Effector memory CD8-positive, alpha-beta T cell (primary cell): ENCODE measurements at regions not wholly inside any gene's neighbourhood (a gene's known extent, or its start where the extent isn't known, plus 50 kb on each side); places are given as distances from the start of the nearest gene placed in this dataset.

Experiments
- ATAC-seq: fragments of 150-1000 bp; cut with Tn5 transposase; replicated peaks from 2 replicates; pipeline ENCODE4 v1.10.0; 2021; ENCODE audit warnings: mild to moderate bottlenecking, moderate library complexity
- DNase-seq, 3 experiments: peaks; one replicate each; pipeline ENCODE4 v3.0.0; 2021
- H3K27ac Mint-ChIP-seq, 2 donors: one replicate each; pipeline ENCODE4 v1.8.0; 2022; ENCODE audit warnings: mild to moderate bottlenecking in 2 of 2, mixed read lengths in 2 of 2, moderate library complexity in 2 of 2
- H3K27me3 Mint-ChIP-seq, 2 donors: one replicate each; pipeline ENCODE4 v1.8.0; 2022; ENCODE audit warnings: mixed read lengths in 2 of 2
- H3K36me3 Mint-ChIP-seq: one replicate; pipeline ENCODE4 v1.8.0; 2022; ENCODE audit warnings: mild to moderate bottlenecking, moderate library complexity, mixed read lengths; ENCODE audit not compliant: insufficient read depth
- H3K4me1 Mint-ChIP-seq, 2 donors: one replicate each; pipeline ENCODE4 v1.8.0; 2022; ENCODE audit warnings: low read depth in 2 of 2, mixed read lengths in 2 of 2
- H3K4me3 Mint-ChIP-seq, 2 donors: one replicate each; pipeline ENCODE4 v1.8.0; 2022; ENCODE audit warnings: mild to moderate bottlenecking in 2 of 2, mixed read lengths in 2 of 2, moderate library complexity in 2 of 2
- H3K9me3 Mint-ChIP-seq, 2 donors: one replicate each; pipeline ENCODE4 v1.8.0; 2022; ENCODE audit warnings: mixed read lengths in 2 of 2

DNA sequence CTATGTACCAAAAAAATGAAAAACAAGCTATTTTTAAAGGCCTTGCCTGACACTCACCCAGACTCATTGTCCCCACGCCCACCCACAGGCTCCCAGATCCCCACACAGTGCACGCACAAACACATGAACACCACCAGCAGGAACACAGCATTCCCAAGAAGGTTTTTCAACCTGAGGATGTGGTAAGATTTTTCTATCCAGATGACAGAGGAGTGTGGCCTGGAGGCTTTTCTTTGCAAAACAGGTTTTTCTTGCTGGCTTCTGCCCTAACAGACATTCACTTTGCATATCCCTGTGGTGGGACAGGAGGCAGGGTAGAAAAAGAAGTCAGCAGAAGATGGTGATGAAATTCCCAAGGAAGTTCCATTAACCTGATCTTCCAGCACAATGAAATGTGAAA is 97.8 kb downstream of the KLF12 start:
- no peak for DNase-seq
- Mint-ChIP-seq H3K4me3 (no peak overlapping the region), H3K27me3 (no peaks in the 10 kb centered on the region), H3K9me3 (no peaks in the 10 kb centered on the region), H3K4me1 (peaks cover 39 to 58% of the 10 kb centered on the region in 2 donors), H3K27ac (peak overlapping the region; percentile 28 to 76), H3K36me3 (peaks cover 7% of the 10 kb centered on the region)
- ATAC-seq, result no peak

- peak overlapping the region; percentile 28 to 76 for H3K27ac Mint-ChIP-seq
- no peaks in the 10 kb centered on the region for H3K27me3 Mint-ChIP-seq
- H3K4me3 Mint-ChIP-seq, result no peak overlapping the region
- H3K4me1 Mint-ChIP-seq, result peaks cover 40 to 58% of the 10 kb centered on the region in 2 donors
- H3K9me3 Mint-ChIP-seq, result no peaks in the 10 kb centered on the region
- H3K36me3 Mint-ChIP-seq, result peaks cover 7% of the 10 kb centered on the region
- no peak for DNase-seq
- no peak for ATAC-seq
Observed at GRCh38 chr13:74035896-74036295, 98.3 kb downstream of the KLF12 start.

GRCh38 chr13:74032325-74032724 is 101.9 kb downstream of the KLF12 start:
- peaks cover 7% of the 10 kb centered on the region for H3K36me3 Mint-ChIP-seq
- H3K4me3 Mint-ChIP-seq, result no peak overlapping the region
- no peak for ATAC-seq
- H3K9me3 Mint-ChIP-seq, result no peaks in the 10 kb centered on the region
- no peaks in the 10 kb centered on the region for H3K27me3 Mint-ChIP-seq
- peak overlapping the region in 1 of 2 donors; percentile 57 for H3K27ac Mint-ChIP-seq
- peaks cover 44 to 64% of the 10 kb centered on the region in 2 donors for H3K4me1 Mint-ChIP-seq
- no peak for DNase-seq

DNA sequence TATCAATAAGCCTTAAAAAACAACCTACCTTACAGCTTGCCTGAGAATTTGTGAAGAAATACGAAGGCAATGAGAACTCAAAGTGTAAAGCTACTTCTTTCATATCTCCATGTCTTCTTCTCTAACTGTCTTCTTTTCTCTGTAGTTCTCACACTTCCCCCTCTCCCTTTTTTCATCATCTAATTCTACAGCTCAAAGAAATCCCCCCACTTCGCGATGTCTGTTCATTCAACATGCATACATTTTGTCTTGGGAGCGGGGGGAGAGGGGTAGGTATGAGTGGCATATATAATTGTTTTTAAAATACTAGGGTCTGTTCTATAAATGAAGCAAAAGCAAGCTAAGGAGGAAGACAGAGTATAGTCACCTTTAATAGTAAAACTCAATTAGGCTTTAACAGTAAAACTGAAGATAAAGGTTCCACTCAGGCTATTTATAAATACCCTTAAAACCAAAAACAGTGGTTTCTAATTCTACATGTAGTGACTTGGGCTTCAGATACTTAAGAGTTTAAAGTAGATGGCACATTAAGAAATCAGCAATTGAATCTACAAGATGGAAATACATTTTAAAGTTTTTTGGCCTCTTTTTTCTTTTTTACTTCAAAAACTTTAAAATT is 106.9 kb downstream of the KLF12 start:
- peak; percentile 21 for ATAC-seq
- Mint-ChIP-seq H3K4me1 (peaks cover 60 to 79% of the 10 kb centered on the region in 2 donors), H3K9me3 (no peaks in the 10 kb centered on the region), H3K27me3 (no peaks in the 10 kb centered on the region), H3K36me3 (peaks cover 10% of the 10 kb centered on the region), H3K4me3 (peak overlapping the region; percentile 83 to 85), H3K27ac (peak overlapping the region; percentile 85 to 96)
- no peak for DNase-seq

DNA sequence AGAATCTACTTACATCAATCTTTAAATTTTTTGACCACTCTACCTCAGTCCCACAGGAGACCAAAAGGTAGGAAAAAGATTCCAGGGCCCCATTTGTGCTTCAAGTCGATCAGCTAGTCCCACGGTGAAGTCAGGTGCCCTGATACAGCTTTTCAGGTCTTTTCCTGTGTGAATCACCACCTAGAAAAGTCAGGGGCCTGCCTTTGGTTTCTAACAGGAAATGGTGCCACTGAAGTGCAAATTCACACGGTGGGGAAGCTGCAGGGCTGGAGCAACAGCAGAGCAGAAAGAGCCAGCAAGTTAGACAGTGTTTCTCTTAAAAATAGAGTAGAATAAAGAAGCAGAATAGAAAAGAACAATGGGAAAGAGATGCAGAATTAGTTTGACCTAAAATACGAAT is 107.5 kb downstream of the KLF12 start:
- Mint-ChIP-seq H3K27ac (peak overlapping the region; percentile 85 to 96), H3K9me3 (no peaks in the 10 kb centered on the region), H3K4me3 (peak overlapping the region; percentile 83 to 85), H3K4me1 (peaks cover 62 to 81% of the 10 kb centered on the region in 2 donors), H3K36me3 (peaks cover 10% of the 10 kb centered on the region), H3K27me3 (no peaks in the 10 kb centered on the region)
- DNase-seq (peak; percentile 63 to 72 (median 64)), ATAC-seq (peak; percentile 99)

DNA sequence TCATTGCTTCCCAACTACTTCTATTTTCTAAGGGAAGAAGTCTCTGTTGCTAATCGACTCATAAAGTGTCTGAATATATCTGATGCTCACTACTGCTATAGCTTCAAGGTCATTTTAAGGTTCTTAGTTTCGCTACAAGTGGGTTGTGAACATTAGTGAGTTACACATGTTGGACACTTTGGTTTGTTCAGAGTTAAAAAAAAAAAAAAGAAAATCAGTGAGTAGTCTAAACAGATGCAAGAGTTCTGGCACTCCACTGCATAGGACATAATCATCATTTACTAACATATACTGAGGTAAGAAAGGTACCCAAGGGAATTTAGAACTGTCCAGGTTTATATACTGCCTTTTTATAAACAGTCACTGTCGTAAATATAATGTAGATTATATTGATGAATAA is 108.8 kb downstream of the KLF12 start:
- H3K4me1 Mint-ChIP-seq, result peaks cover 61 to 86% of the 10 kb centered on the region in 2 donors
- H3K4me3 Mint-ChIP-seq, result peak overlapping the region; percentile 71 to 77
- H3K27ac Mint-ChIP-seq, result peak overlapping the region; percentile 74 to 78
- peaks cover 17% of the 10 kb centered on the region for H3K36me3 Mint-ChIP-seq
- H3K27me3 Mint-ChIP-seq, result no peaks in the 10 kb centered on the region
- ATAC-seq (no peak), DNase-seq (no peak)
- no peaks in the 10 kb centered on the region for H3K9me3 Mint-ChIP-seq

GRCh38 chr13:74024856-74025255 is 109.3 kb downstream of the KLF12 start:
- Mint-ChIP-seq H3K9me3 (no peaks in the 10 kb centered on the region), H3K27me3 (no peaks in the 10 kb centered on the region), H3K27ac (peak overlapping the region; percentile 74 to 78), H3K4me3 (peak overlapping the region; percentile 71 to 77), H3K36me3 (peaks cover 21% of the 10 kb centered on the region), H3K4me1 (peaks cover 59 to 85% of the 10 kb centered on the region in 2 donors)
- DNase-seq (no peak), ATAC-seq (no peak)

- H3K4me1 Mint-ChIP-seq, result peaks cover 53 to 84% of the 10 kb centered on the region in 2 donors
- no peaks in the 10 kb centered on the region for H3K27me3 Mint-ChIP-seq
- DNase-seq, result no peak
- H3K4me3 Mint-ChIP-seq, result no peak overlapping the region
- no peak for ATAC-seq
- peaks cover 21% of the 10 kb centered on the region for H3K36me3 Mint-ChIP-seq
- H3K9me3 Mint-ChIP-seq, result no peaks in the 10 kb centered on the region
- peak overlapping the region in 1 of 2 donors; percentile 74 for H3K27ac Mint-ChIP-seq
Observed at GRCh38 chr13:74024314-74024713, 109.9 kb downstream of the KLF12 start.

DNA sequence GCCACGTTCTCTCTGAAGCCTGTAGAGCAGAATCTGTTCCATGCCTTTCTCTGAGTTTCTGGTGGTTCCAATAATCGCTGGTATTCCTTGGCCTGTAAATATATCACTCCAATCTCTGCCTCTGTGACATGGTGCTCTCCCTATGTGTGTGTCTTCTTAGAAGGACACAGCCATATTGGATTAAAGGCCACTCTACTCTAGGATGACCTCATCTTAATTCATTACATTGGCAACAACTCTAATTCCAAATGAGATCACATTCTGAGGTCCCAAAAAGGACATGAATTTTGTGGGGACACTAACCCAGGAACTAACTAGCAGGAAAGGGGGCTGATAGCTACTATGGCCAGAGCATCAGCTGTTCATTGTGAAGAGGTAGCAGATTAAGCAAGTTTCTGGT is 110.7 kb downstream of the KLF12 start:
- Mint-ChIP-seq H3K36me3 (peaks cover 21% of the 10 kb centered on the region), H3K4me1 (peaks cover 53 to 80% of the 10 kb centered on the region in 2 donors), H3K27ac (peak overlapping the region; percentile 65 to 74), H3K27me3 (no peaks in the 10 kb centered on the region), H3K9me3 (no peaks in the 10 kb centered on the region), H3K4me3 (no peak overlapping the region)
- ATAC-seq (no peak), DNase-seq (no peak)

DNA sequence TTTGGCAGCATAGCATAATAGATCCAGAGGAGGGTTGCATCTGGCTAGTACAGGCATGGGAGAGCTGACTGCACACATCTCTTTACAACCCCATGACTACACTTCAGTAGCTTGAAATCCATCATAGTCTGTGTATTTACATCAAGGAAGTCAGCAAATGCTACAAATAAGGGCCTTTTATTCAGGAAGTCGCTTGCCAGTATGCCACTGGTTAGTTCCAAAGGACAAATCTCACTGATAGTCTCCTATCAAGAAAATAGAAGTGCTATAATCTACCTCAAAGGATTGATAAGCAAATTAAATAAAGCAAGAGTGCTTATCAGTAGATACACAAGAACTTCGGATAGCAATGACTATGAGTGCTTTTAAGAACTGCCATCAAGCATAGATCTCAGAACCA is 112.7 kb downstream of the KLF12 start:
- no peaks in the 10 kb centered on the region for H3K9me3 Mint-ChIP-seq
- peaks cover 47 to 73% of the 10 kb centered on the region in 2 donors for H3K4me1 Mint-ChIP-seq
- no peak for DNase-seq
- H3K36me3 Mint-ChIP-seq, result peaks cover 17% of the 10 kb centered on the region
- peak overlapping the region; percentile 30 to 64 for H3K27ac Mint-ChIP-seq
- no peak for ATAC-seq
- H3K4me3 Mint-ChIP-seq, result peak overlapping the region; percentile 17 to 21
- H3K27me3 Mint-ChIP-seq, result no peaks in the 10 kb centered on the region

DNA sequence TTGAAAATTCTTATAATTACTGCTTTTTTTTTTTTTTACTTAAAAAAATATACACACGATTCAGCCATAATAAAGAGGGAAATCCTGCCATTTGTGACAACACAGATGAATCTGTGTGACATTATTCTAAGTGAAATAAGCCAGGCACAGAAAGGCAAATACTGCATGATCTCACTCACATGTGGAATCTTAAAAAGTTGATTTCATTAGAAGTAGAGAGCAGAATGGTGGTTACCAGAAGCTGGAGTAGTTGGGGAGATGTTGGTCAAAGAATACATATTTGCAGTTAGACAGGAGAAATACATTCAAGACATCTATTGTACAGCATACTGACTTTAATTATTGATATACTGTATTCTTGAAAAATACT is 116.2 kb downstream of the KLF12 start:
- H3K4me3 Mint-ChIP-seq, result no peak overlapping the region
- peaks cover 15% of the 10 kb centered on the region for H3K36me3 Mint-ChIP-seq
- H3K27ac Mint-ChIP-seq, result no peak overlapping the region
- DNase-seq (no peak), ATAC-seq (no peak)
- H3K4me1 Mint-ChIP-seq, result peaks cover 34 to 62% of the 10 kb centered on the region in 2 donors
- no peaks in the 10 kb centered on the region for H3K27me3 Mint-ChIP-seq
- no peaks in the 10 kb centered on the region for H3K9me3 Mint-ChIP-seq

DNA sequence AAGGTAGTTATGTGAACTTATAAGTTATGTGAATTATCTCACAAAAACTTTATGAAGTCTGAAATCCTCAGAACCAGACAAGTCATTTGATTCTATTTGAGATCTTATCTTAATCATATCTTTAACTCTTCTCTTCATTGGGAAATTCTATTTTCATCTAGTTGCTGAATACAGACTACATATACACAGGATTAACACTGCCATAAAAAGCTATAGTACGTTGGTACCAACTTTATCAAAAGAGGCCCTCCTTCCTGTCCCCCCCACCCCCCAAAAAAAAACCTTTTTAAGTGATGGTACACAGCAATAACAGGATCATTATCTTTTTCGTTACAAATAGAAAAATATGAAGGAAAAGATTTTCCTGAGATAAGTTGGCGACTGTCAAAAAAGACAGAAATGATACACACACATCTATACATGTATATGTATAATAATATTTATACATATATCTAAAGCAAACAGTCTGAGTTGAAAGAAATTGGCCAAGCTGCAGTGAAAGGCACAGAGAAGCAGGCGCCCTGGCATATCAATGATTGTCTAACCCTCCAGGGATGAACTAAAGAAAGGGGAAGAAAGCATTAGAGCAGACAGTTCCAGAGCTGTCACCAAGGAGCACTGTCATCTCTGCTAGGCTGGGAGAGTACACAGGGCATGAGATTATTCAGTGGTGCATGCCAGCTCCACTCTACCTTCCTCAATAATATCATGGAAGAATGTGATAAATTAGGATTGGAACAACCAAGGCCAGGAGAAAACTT is 116.7 kb downstream of the KLF12 start:
- Mint-ChIP-seq H3K9me3 (no peaks in the 10 kb centered on the region), H3K27ac (no peak overlapping the region), H3K4me1 (peaks cover 33 to 63% of the 10 kb centered on the region in 2 donors), H3K4me3 (no peak overlapping the region), H3K27me3 (no peaks in the 10 kb centered on the region), H3K36me3 (peaks cover 11% of the 10 kb centered on the region)
- no peak for DNase-seq
- ATAC-seq, result no peak

DNA sequence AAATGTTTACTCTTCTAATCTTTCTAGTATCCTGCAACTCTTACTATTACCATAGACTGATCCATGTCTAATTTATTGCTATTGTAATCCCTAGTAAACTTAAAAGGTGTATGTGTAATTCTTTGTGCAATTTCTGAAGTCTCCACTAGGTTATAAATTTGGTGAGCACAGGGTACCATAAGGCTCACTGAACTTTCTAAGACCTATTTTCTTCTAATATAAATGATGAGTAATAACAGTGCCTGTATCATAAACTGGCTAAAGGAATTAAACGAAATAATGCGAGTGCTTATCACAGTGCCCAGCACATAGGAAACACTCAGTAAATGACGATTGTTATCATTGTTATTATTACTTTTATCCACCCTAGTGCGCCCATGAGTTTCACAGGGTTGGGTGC is 119.1 kb downstream of the KLF12 start:
- H3K4me1 Mint-ChIP-seq, result peaks cover 24 to 52% of the 10 kb centered on the region in 2 donors
- no peaks in the 10 kb centered on the region for H3K9me3 Mint-ChIP-seq
- no peak for DNase-seq
- H3K36me3 Mint-ChIP-seq, result peaks cover 1% of the 10 kb centered on the region
- no peaks in the 10 kb centered on the region for H3K27me3 Mint-ChIP-seq
- peak; percentile 58 for ATAC-seq
- H3K27ac Mint-ChIP-seq, result no peak overlapping the region
- H3K4me3 Mint-ChIP-seq, result no peak overlapping the region

- ATAC-seq (no peak), DNase-seq (no peak)
- peaks cover 35 to 65% of the 10 kb centered on the region in 2 donors for H3K4me1 Mint-ChIP-seq
- H3K27me3 Mint-ChIP-seq, result no peaks in the 10 kb centered on the region
- no peaks in the 10 kb centered on the region for H3K9me3 Mint-ChIP-seq
- peak overlapping the region in 1 of 2 donors; percentile 75 for H3K27ac Mint-ChIP-seq
- no peak overlapping the region for H3K4me3 Mint-ChIP-seq
- H3K36me3 Mint-ChIP-seq, result peaks cover 3% of the 10 kb centered on the region
Observed at GRCh38 chr13:74009100-74009668, 125.0 kb downstream of the KLF12 start.
